DND-41 (cell line): ENCODE measurements at regions not wholly inside any gene's neighbourhood (a gene's known extent, or its start where the extent isn't known, plus 50 kb on each side); places are given as distances from the start of the nearest gene placed in this dataset.

Experiments used
- CTCF ChIP-seq: IDR thresholded peaks from 2 replicates; pipeline ENCODE4 v1.5.1; 2012; ENCODE audit warnings: borderline replicate concordance, low read length, moderate library complexity, mild to moderate bottlenecking; ENCODE audit not compliant: poor library complexity, severe bottlenecking; ENCODE audit errors: extremely low read depth
- EZH2 ChIP-seq: IDR thresholded peaks from 3 replicates; pipeline ENCODE4 v1.6.1; 2012; ENCODE audit warnings: borderline replicate concordance, low read depth, mild to moderate bottlenecking, moderate library complexity, low read length, inconsistent platforms; ENCODE audit not compliant: severe bottlenecking

- no peak for TF ChIP-seq CTCF
- TF ChIP-seq EZH2, result no peak
Observed at GRCh38 chr17:45646288-45646988, 137.7 kb upstream of the CRHR1 start.
